Adrenal gland (tissue), 9 donors: ENCODE measurements at regions not wholly inside any gene's neighbourhood (a gene's known extent, or its start where the extent isn't known, plus 50 kb on each side); places are given as distances from the start of the nearest gene placed in this dataset.

Experiments used
- DNase-seq, 7 donors: peaks; one replicate each; pipeline ENCODE4 v3.0.0-alpha.2; 2019 to 2020
- H3K27ac ChIP-seq, 5 donors: fragments of 200-600 bp; sonication (generic) in 4 of 5; 1 replicate in 3 of 5; 2 replicates in 2 of 5; pipeline versions ENCODE4 v1.5.1 to v1.8.0; 2016 to 2020; ENCODE audit warnings: mild to moderate bottlenecking in 1 of 5
- H3K27me3 ChIP-seq: fragments of 200-600 bp; 2 replicates; pipeline ENCODE4 v1.8.0; 2021
- H3K36me3 ChIP-seq, 2 donors: fragments of 200-600 bp; replicated peaks in 1 of 2; 1 replicate in 1 of 2; 2 replicates in 1 of 2; pipeline versions ENCODE4 v1.5.1 to v1.8.0; 2018 to 2022
- H3K4me1 ChIP-seq, 2 donors: fragments of 200-600 bp; replicated peaks in 1 of 2; 1 replicate in 1 of 2; 2 replicates in 1 of 2; pipeline versions ENCODE4 v1.5.1 to v1.8.0; 2018 to 2021
- H3K4me3 ChIP-seq, 4 donors: fragments of 200-600 bp; sonication (generic) in 3 of 4; one replicate each; pipeline ENCODE4 v1.5.1; 2016 to 2018
- H3K9me3 ChIP-seq, 3 donors: fragments of 200-600 bp; sonication (generic) in 1 of 3; replicated peaks in 1 of 3; 1 replicate in 2 of 3; 2 replicates in 1 of 3; pipeline versions ENCODE4 v1.5.1 to v1.8.0; 2016 to 2021
- CTCF ChIP-seq, 6 experiments: fragments of 450-650 bp in 4 of 6; fragments of 200-600 bp in 2 of 6; sonication (generic) in 1 of 6; IDR thresholded peaks; 1 replicate in 5 of 6; 2 replicates in 1 of 6; pipeline versions ENCODE4 v1.5.1 to v1.8.0; 2016 to 2021; ENCODE audit warnings: antibody characterized with exemption in 6 of 6, mild to moderate bottlenecking in 2 of 6, moderate library complexity in 1 of 6
- POLR2A ChIP-seq, 2 donors: fragments of 450-650 bp; IDR thresholded peaks; one replicate each; pipeline ENCODE4 v1.6.1; 2017; ENCODE audit warnings: antibody characterized with exemption in 2 of 2, mild to moderate bottlenecking in 2 of 2, moderate library complexity in 1 of 2
- WGBS, 4 donors: extraction: QIAGEN DNeasy Blood & Tissue Kit in 2 of 4; methylation state at CpG; one replicate each; pipeline versions ENCODE4 v1.1.5 to v1.1.7; 2013 to 2017; 5-methylcytosine and 5-hydroxymethylcytosine counted together
- intact Hi-C, 2 donors: fragments of 100-400 bp; cut with DNase I; formaldehyde crosslinking; loops; one replicate each; pipeline versions ENCODE4 v1.14.1 to v1.15.0; 2022 to 2023
- donor health status: healthy with polysubstance abuse.
- donor health status: Bipolar disorder and iron deficiency.
- donor health status: DM: yes; HTN: yes; CAD: no.
- donor health status: DM: no; HTN: no; CAD: no.
- donor health status: DM: no; HTN: no; CAD: no.

GRCh38 chr5:23221831-23222230, 285.6 kb upstream of the PRDM9 start:
- no peak for TF ChIP-seq CTCF (IDR thresholded peaks at IDR 0.05)
- no peak for TF ChIP-seq POLR2A (IDR thresholded peaks at IDR 0.05)
- Histone ChIP-seq H3K9me3 (no peaks in the 10 kb centered on the region), H3K27me3 (no peaks in the 10 kb centered on the region), H3K4me1 (no peaks in the 10 kb centered on the region), H3K27ac (no peak overlapping the region), H3K4me3 (no peak overlapping the region), H3K36me3 (no peaks in the 10 kb centered on the region)
- no peak for DNase-seq
- intact Hi-C loops: no loop called here
- 68 to 71% (median 71%) methylated on average over 3 of the region's 3 CpGs for WGBS, 4 donors

GRCh38 chr5:23217159-23217558, 290.2 kb upstream of the PRDM9 start:
- intact Hi-C loops: no loop called here
- Histone ChIP-seq H3K4me1 (no peaks in the 10 kb centered on the region), H3K27me3 (no peaks in the 10 kb centered on the region), H3K9me3 (no peaks in the 10 kb centered on the region), H3K36me3 (no peaks in the 10 kb centered on the region), H3K27ac (no peak overlapping the region), H3K4me3 (no peak overlapping the region)
- no peak for DNase-seq
- 56 to 83% (median 77%) methylated on average over 1 of the region's 1 CpG for WGBS, 4 donors
- TF ChIP-seq CTCF (IDR thresholded peaks at IDR 0.05): no peak
- no peak for TF ChIP-seq POLR2A (IDR thresholded peaks at IDR 0.05)

- Histone ChIP-seq H3K27me3 (no peaks in the 10 kb centered on the region), H3K4me3 (no peak overlapping the region), H3K36me3 (no peaks in the 10 kb centered on the region), H3K9me3 (no peaks in the 10 kb centered on the region), H3K27ac (no peak overlapping the region), H3K4me1 (no peaks in the 10 kb centered on the region)
- 69 to 78% (median 73%) methylated on average over 5 of the region's 5 CpGs for WGBS, 4 donors
- DNase-seq: no peak
- TF ChIP-seq CTCF (IDR thresholded peaks at IDR 0.05) (no peak), POLR2A (IDR thresholded peaks at IDR 0.05) (no peak)
- intact Hi-C loops: no loop called here
Observed at GRCh38 chr5:23216345-23216744, 291.1 kb upstream of the PRDM9 start.

- Histone ChIP-seq H3K27me3 (no peaks in the 10 kb centered on the region), H3K27ac (no peak overlapping the region), H3K36me3 (no peaks in the 10 kb centered on the region), H3K4me3 (no peak overlapping the region), H3K9me3 (no peaks in the 10 kb centered on the region), H3K4me1 (no peaks in the 10 kb centered on the region)
- peak in 3 of 7 donors; percentile 7 to 32 (median 12) for DNase-seq
- TF ChIP-seq POLR2A (IDR thresholded peaks at IDR 0.05): no peak
- TF ChIP-seq CTCF (IDR thresholded peaks at IDR 0.05): peak; percentile 30 to 64 (median 45)
- 0 to 1% (median 0%) methylated on average over 1 of the region's 1 CpG for WGBS, 4 donors
- intact Hi-C loops: no loop called here
Observed at GRCh38 chr5:23208959-23209431, 298.4 kb upstream of the PRDM9 start.
